ENCODE measurements at regions not wholly inside any gene's neighbourhood (a gene's known extent, or its start where the extent isn't known, plus 50 kb on each side); places are given as distances from the start of the nearest gene placed in this dataset.

GRCh38 chr9:85112391-85112790 is 442.9 kb downstream of the NTRK2 start:
- Histone ChIP-seq H3K4me3 (replicated peaks; ENCODE audit: low read depth, low read length) (no peak overlapping the region), H3K27me3 (replicated peaks; ENCODE audit: control insufficient read depth, insufficient read depth, low read length) (peaks cover 1% of the 10 kb centered on the region; the same call in 1 of the 2 replicates), H3K36me3 (ENCODE audit: control insufficient read depth, insufficient read depth, low read length) (no peaks in the 10 kb centered on the region)
- DNase-seq (ENCODE audit: extremely low read depth, insufficient read length): no peak
- TF ChIP-seq CTCF (IDR thresholded peaks at IDR 0.05; ENCODE audit: insufficient read depth, low read length, poor library complexity, severe bottlenecking): no peak

GRCh38 chr9:85108746-85109145 is 439.2 kb downstream of the NTRK2 start:
- Histone ChIP-seq H3K36me3 (ENCODE audit: control insufficient read depth, insufficient read depth, low read length) (no peaks in the 10 kb centered on the region), H3K27me3 (replicated peaks; ENCODE audit: control insufficient read depth, insufficient read depth, low read length) (peaks cover 1% of the 10 kb centered on the region; the same call in 1 of the 2 replicates)

GRCh38 chr9:85108229-85108628 is 438.7 kb downstream of the NTRK2 start:
- DNase-seq (ENCODE audit: extremely low read depth, insufficient read length): no peak
- no peak overlapping the region for H3K4me3 ChIP-seq (replicated peaks; ENCODE audit: low read depth, low read length)
- H3K27me3 ChIP-seq (replicated peaks; ENCODE audit: control insufficient read depth, insufficient read depth, low read length): peaks cover 1% of the 10 kb centered on the region; the same call in 1 of the 2 replicates
- peak; percentile 21 for TF ChIP-seq CTCF (IDR thresholded peaks at IDR 0.05; ENCODE audit: insufficient read depth, low read length, poor library complexity, severe bottlenecking)
- no peaks in the 10 kb centered on the region for H3K36me3 ChIP-seq (ENCODE audit: control insufficient read depth, insufficient read depth, low read length)

More at GRCh38 chr9:85108746-85109145, 439.2 kb downstream of the NTRK2 start:
- no peak for TF ChIP-seq CTCF (IDR thresholded peaks at IDR 0.05; ENCODE audit: insufficient read depth, low read length, poor library complexity, severe bottlenecking)
- no peak for DNase-seq (ENCODE audit: extremely low read depth, insufficient read length)
- no peak overlapping the region for H3K4me3 ChIP-seq (replicated peaks; ENCODE audit: low read depth, low read length)

GRCh38 chr9:85089188-85089969 is 419.9 kb downstream of the NTRK2 start:
- no peak for DNase-seq (ENCODE audit: extremely low read depth, insufficient read length)
- no peak overlapping the region for H3K4me3 ChIP-seq (replicated peaks; ENCODE audit: low read depth, low read length)
- TF ChIP-seq CTCF (IDR thresholded peaks at IDR 0.05; ENCODE audit: insufficient read depth, low read length, poor library complexity, severe bottlenecking): no peak

GRCh38 chr9:85081963-85082362 is 412.4 kb downstream of the NTRK2 start:
- no peak overlapping the region for H3K4me3 ChIP-seq (replicated peaks; ENCODE audit: low read depth, low read length)
- H3K27me3 ChIP-seq (replicated peaks; ENCODE audit: control insufficient read depth, insufficient read depth, low read length): no peaks in the 10 kb centered on the region
- no peak for DNase-seq (ENCODE audit: extremely low read depth, insufficient read length)
- no peak for TF ChIP-seq CTCF (IDR thresholded peaks at IDR 0.05; ENCODE audit: insufficient read depth, low read length, poor library complexity, severe bottlenecking)
- H3K36me3 ChIP-seq (ENCODE audit: control insufficient read depth, insufficient read depth, low read length): no peaks in the 10 kb centered on the region

More at GRCh38 chr9:85089188-85089969, 419.9 kb downstream of the NTRK2 start:
- no peaks in the 10 kb centered on the region; the same call in 1 of the 2 replicates for H3K27me3 ChIP-seq (replicated peaks; ENCODE audit: control insufficient read depth, insufficient read depth, low read length)
- no peaks in the 10 kb centered on the region for H3K36me3 ChIP-seq (ENCODE audit: control insufficient read depth, insufficient read depth, low read length)
